Epithelial cell of proximal tubule (primary cell): ENCODE measurements at regions not wholly inside any gene's neighbourhood (a gene's known extent, or its start where the extent isn't known, plus 50 kb on each side); places are given as distances from the start of the nearest gene placed in this dataset.

Experiments
- DNase-seq: peaks from one replicate; pipeline ENCODE4 v3.0.0-alpha.2; 2011; ENCODE audit warnings: low read depth
- H3K4me3 ChIP-seq: 2 replicates; pipeline ENCODE4 v1.5.1; 2011; ENCODE audit warnings: low read depth, mild to moderate bottlenecking, low read length
- TF ChIP-seq, protein P1 (sequence below): conservative IDR thresholded peaks from 2 replicates; pipeline ENCODE4 v1.5.1; 2012; ENCODE audit warnings: low read depth, mild to moderate bottlenecking, low read length

DNA sequence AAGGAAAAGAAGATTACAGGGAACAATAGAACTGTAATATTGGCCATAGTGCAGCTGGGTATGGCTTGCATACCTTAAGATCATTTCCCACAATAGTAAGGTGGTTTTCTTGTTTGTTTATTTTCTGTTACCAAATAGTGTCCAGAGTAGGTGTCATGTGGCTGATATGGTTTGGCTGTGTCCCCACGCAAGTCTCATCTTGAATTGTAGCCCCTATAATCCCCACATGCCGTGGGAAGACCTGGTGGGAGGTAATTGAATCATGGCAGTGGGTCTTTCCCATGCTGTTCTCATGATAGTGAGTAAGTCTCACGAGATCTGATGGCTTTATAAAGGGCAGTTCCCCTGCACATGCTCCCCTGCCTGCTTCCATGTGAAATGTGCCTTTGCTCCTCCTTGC, 190.1 kb downstream of the ICOS start:
- DNase-seq, result no peak
- no peak overlapping the region for H3K4me3 ChIP-seq
- TF ChIP-seq, protein P1, sequence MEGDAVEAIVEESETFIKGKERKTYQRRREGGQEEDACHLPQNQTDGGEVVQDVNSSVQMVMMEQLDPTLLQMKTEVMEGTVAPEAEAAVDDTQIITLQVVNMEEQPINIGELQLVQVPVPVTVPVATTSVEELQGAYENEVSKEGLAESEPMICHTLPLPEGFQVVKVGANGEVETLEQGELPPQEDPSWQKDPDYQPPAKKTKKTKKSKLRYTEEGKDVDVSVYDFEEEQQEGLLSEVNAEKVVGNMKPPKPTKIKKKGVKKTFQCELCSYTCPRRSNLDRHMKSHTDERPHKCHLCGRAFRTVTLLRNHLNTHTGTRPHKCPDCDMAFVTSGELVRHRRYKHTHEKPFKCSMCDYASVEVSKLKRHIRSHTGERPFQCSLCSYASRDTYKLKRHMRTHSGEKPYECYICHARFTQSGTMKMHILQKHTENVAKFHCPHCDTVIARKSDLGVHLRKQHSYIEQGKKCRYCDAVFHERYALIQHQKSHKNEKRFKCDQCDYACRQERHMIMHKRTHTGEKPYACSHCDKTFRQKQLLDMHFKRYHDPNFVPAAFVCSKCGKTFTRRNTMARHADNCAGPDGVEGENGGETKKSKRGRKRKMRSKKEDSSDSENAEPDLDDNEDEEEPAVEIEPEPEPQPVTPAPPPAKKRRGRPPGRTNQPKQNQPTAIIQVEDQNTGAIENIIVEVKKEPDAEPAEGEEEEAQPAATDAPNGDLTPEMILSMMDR, result no peak

DNA sequence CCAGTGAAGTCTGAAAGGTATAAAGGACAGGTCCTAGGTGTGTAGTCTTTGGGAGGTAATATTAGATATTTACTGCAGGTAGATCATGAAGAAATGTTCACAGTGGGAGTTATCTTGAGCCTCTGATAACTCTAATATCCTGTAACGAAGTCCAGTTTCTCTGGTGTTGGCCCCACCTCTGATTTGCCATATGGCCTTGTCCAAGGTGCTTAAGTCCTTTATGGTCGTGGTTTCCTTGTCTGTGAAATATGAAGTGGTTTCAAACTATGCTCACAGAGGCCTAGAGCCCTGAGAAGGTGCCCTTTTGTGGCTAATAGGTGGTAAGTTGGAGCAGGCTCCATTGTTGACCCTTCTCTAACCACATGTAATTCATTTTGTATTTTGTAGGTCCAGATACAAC, 190.7 kb downstream of the ICOS start:
- no peak overlapping the region for H3K4me3 ChIP-seq
- no peak for DNase-seq
- TF ChIP-seq, protein P1, result no peak

DNA sequence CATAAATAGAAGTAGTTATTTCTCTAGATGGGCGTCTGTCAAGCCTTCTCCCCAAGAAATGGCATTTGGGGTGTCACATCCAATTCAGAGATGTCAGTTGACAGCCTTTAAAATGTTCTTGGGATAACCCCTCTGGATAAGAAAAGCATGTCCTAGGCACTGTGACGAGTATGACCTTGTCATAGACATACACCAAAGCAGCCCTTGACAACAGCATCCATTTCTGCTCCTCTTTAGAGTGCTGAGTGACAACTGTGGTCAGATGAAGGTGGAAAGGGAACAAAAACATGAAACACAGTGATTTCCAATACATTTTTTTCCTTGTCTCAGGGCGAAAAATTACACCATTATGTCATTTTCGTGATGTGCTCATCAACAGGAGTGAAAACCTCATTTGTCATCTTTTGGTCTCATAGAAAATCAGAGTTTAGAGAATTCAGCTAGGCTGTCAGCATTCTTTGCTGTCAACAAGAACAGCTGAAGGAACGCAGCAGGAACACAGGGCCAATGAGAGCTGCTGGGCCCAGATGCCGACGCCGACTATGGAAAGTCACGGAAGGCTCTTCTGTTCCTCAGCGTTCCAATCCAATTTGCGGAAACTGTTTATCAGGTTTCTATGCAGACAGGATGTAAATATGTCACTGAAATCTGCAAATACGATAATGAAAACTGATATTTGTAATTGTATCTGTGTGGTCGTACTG, 193.2 kb downstream of the ICOS start:
- no peak overlapping the region for H3K4me3 ChIP-seq
- TF ChIP-seq, protein P1, result no peak
- no peak for DNase-seq

DNA sequence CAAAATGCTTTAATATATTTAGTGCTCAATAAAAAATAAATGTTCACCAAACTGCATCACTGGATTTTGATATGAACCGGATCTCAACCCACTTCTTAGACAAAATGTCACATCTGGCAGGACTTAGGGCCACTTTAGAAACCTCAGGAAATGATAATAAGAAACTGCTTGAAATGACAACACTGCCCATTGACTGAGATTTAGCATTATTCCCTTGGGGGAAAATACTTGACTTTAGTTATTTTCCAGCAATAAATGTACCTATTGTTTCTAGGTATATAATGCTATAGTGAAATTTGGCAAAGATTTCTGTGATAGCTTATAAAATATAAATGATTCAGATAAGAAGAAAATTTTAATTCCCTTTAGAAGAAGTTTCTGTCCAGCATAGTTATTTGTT, 195.1 kb downstream of the ICOS start:
- TF ChIP-seq, protein P1, result no peak
- no peak for DNase-seq
- H3K4me3 ChIP-seq, result no peak overlapping the region

DNA sequence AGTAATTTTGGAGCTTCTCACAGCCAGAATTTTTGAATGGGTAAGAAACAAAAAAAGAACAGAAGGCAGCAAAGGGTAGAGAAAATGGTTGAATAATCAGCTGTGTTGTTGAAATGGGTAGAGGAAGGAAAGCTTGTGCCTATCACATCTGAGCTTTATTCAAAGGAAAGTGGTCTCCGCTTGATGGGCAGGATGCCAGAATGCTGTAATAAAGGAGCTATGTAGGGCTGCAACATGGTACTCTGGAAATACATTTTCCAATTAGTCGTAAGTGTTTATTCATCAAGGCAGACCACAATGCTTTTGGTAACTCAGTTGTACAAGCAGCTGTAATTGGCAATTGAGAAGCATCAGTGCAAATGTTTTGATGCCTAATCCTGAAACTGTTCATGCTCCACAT, 196.9 kb downstream of the ICOS start:
- no peak for DNase-seq
- TF ChIP-seq, protein P1, result no peak
- no peak overlapping the region for H3K4me3 ChIP-seq

DNA sequence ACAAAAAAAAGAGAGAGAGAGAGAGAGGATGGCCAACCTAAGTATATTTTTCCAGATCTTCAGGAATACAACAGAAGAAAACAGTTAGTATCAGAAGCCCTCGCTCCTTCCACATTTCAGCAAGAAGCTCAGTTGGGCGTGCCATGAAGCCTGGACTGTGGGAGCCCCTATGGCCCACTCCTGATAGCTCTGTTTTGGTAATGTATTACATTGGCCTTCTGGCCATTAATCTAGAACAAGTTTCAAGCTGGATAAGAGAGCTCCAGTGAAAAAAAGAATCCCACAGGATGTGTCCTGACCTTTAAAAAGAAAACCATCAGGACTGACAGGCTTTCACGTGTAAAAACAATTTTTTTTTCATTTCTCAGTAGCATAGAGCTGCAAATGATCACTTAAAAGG, 197.9 kb downstream of the ICOS start:
- DNase-seq, result no peak
- TF ChIP-seq, protein P1, result no peak

DNA sequence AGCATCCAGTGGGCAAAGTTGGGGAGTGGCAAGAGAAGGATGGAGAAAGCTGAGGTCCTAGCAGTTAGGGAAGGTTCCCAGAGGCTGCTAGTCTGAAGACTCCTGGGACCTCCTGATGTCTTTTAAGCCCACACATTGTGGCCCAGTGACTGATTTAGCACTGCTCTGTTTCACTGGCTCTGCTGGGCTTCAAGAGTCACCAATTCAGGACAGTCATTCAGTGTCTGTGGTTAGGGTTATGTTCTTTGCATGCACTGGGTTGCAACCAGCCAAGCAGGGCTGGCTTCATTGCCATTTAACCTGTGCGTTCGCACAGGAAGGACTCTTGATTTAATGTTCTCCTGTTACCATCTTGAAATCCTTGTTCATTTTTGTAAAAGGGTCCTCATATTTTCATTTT, 199.2 kb downstream of the ICOS start:
- no peak overlapping the region for H3K4me3 ChIP-seq
- TF ChIP-seq, protein P1, result no peak

More for the DNA sequence above, 197.9 kb downstream of the ICOS start:
- no peak overlapping the region for H3K4me3 ChIP-seq

More for the DNA sequence above, 199.2 kb downstream of the ICOS start:
- no peak for DNase-seq
